ENCODE measurements at regions not wholly inside any gene's neighbourhood (a gene's known extent, or its start where the extent isn't known, plus 50 kb on each side); places are given as distances from the start of the nearest gene placed in this dataset.
A peak's percentile ranks its signal among the peaks of the same experiment; 100 is the strongest.
"Not testable (repeated sequence)": the region's sequence is repeated elsewhere in the genome, so short reads cannot be mapped to it uniquely, and the experiment has no call there.

DNA sequence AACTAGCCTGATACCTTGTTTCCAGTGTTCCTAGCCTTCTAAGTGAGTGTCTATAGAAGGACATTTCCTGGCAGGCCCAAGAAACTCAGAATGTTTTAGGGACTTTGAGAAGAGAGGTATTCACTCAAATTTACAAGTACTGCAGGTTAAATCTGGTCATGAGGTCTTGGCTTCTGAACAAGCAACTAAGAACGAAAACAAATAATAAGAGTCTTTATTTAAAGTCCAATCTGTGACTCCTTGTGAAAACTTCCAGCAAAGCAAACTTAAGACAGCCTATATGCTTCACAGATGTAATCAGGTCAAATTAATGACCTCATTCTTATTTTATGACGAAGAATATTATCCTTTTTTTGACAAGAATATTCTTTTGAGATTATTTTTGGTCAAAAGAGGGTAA is 79.4 kb upstream of the PRSS16 start:
- intact Hi-C loops (cut with micrococcal nuclease; ENCODE audit: unreplicated experiment): no loop called here
- peak; percentile 75 for ATAC-seq
- POLR2A ChIA-PET: no interaction called here
- no peak for DNase-seq (ENCODE audit: low read depth, low spot score)
- CTCF ChIA-PET: no interaction called here
- no TSS peak for BruUV-seq (replicated peaks)
- Histone ChIP-seq H3K9me3 (ENCODE audit: control insufficient read depth, insufficient read depth, low read depth, low read length) (no peaks in the 10 kb centered on the region; the same call in 1 of the 2 replicates), H3K4me3 (ENCODE audit: low read depth in 2 of 2, low read length in 2 of 2) (no peak overlapping the region), H3K4me1 (ENCODE audit: control insufficient read depth, insufficient read depth, low read length) (peaks cover 4% of the 10 kb centered on the region; the same call in 1 of the 2 replicates), H3K36me3 (ENCODE audit: control insufficient read depth, insufficient read depth, low read length) (no peaks in the 10 kb centered on the region), H3K27me3 (ENCODE audit: control insufficient read depth, insufficient read depth, low read length) (no peaks in the 10 kb centered on the region), H3K27ac (ENCODE audit: low read length) (no peak overlapping the region; the same call in 1 of the 2 replicates)
- TF ChIP-seq TCF7L2 (IDR thresholded peaks at IDR 0.05; ENCODE audit: low read depth, low read length) (no peak), SIN3A (IDR thresholded peaks at IDR 0.05; ENCODE audit: borderline replicate concordance, insufficient read depth, low read depth, low read length) (no peak), POLR2AphosphoS5 (IDR thresholded peaks at IDR 0.05; ENCODE audit: low read depth, low read length) (no peak)
- TF ChIP-seq, protein P1, sequence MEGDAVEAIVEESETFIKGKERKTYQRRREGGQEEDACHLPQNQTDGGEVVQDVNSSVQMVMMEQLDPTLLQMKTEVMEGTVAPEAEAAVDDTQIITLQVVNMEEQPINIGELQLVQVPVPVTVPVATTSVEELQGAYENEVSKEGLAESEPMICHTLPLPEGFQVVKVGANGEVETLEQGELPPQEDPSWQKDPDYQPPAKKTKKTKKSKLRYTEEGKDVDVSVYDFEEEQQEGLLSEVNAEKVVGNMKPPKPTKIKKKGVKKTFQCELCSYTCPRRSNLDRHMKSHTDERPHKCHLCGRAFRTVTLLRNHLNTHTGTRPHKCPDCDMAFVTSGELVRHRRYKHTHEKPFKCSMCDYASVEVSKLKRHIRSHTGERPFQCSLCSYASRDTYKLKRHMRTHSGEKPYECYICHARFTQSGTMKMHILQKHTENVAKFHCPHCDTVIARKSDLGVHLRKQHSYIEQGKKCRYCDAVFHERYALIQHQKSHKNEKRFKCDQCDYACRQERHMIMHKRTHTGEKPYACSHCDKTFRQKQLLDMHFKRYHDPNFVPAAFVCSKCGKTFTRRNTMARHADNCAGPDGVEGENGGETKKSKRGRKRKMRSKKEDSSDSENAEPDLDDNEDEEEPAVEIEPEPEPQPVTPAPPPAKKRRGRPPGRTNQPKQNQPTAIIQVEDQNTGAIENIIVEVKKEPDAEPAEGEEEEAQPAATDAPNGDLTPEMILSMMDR (IDR thresholded peaks at IDR 0.05): no peak
- TF ChIP-seq, protein P2, sequence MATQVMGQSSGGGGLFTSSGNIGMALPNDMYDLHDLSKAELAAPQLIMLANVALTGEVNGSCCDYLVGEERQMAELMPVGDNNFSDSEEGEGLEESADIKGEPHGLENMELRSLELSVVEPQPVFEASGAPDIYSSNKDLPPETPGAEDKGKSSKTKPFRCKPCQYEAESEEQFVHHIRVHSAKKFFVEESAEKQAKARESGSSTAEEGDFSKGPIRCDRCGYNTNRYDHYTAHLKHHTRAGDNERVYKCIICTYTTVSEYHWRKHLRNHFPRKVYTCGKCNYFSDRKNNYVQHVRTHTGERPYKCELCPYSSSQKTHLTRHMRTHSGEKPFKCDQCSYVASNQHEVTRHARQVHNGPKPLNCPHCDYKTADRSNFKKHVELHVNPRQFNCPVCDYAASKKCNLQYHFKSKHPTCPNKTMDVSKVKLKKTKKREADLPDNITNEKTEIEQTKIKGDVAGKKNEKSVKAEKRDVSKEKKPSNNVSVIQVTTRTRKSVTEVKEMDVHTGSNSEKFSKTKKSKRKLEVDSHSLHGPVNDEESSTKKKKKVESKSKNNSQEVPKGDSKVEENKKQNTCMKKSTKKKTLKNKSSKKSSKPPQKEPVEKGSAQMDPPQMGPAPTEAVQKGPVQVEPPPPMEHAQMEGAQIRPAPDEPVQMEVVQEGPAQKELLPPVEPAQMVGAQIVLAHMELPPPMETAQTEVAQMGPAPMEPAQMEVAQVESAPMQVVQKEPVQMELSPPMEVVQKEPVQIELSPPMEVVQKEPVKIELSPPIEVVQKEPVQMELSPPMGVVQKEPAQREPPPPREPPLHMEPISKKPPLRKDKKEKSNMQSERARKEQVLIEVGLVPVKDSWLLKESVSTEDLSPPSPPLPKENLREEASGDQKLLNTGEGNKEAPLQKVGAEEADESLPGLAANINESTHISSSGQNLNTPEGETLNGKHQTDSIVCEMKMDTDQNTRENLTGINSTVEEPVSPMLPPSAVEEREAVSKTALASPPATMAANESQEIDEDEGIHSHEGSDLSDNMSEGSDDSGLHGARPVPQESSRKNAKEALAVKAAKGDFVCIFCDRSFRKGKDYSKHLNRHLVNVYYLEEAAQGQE (IDR thresholded peaks at IDR 0.05; ENCODE audit: insufficient read depth in 1 of 2, low read depth in 2 of 2, low read length in 1 of 2): no peak
- in situ Hi-C loops (cut with HindIII; ENCODE audit: low pct_unique_long_range_greater_than_20kb, low sequenced_read_pairs): no loop called here

DNA sequence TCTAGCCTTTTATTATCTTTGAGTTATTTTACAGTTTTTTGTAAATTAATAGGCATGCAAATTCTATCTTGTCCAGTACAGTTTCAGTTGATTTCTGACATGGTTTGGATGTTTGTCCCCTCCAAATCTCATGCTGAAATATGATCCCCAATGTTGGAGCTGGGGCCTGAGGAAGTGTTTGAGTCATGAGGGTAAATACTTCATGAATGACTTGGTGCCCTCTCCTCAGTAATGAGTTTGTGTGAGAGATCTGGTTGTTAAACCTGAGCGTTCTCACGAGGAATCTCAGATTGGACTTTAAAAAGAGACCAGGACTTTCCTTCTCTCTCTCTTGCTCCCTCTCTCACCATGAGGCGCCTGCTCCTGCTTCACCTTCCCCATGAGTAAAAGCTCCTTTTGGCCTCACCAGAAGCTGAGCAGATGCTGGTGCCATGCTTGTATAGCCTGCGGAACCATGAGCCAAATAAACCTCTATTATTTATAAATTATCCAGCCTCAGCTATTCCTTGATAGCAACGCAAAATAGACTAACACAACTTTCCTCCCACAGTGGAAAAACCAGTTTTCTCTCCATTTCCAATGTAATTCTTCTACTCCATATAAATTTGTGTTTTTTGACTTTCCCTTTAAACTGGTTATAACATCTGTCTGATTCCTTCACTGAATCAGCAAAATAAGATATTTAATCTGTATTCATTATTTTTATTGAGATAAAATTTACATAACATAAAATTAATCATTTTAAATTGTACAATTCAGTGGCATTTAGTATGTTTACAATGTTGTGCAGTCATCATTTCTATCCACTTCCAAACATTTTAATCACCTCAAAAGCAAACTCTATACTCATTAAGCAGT is 78.7 kb upstream of the PRSS16 start:
- DNase-seq (ENCODE audit: low read depth, low spot score) (no peak), ATAC-seq (peak; percentile 93)
- no peaks in the 10 kb centered on the region for H3K27me3 ChIP-seq (ENCODE audit: control insufficient read depth, insufficient read depth, low read length)
- no peak overlapping the region for H3K27ac ChIP-seq (ENCODE audit: low read length)
- POLR2A ChIA-PET: no interaction called here
- intact Hi-C loops (cut with micrococcal nuclease; ENCODE audit: unreplicated experiment) (no loop called here), in situ Hi-C loops (cut with HindIII; ENCODE audit: low pct_unique_long_range_greater_than_20kb, low sequenced_read_pairs) (no loop called here)
- H3K4me1 ChIP-seq (ENCODE audit: control insufficient read depth, insufficient read depth, low read length): peaks cover 4% of the 10 kb centered on the region; the same call in 1 of the 2 replicates
- TF ChIP-seq SIN3A (IDR thresholded peaks at IDR 0.05; ENCODE audit: borderline replicate concordance, insufficient read depth, low read depth, low read length): no peak
- TF ChIP-seq, protein P2 (IDR thresholded peaks at IDR 0.05; ENCODE audit: insufficient read depth in 1 of 2, low read depth in 2 of 2, low read length in 1 of 2): no peak
- TF ChIP-seq, protein P1 (IDR thresholded peaks at IDR 0.05): no peak
- no peak for TF ChIP-seq TCF7L2 (IDR thresholded peaks at IDR 0.05; ENCODE audit: low read depth, low read length)
- no peak for TF ChIP-seq POLR2AphosphoS5 (IDR thresholded peaks at IDR 0.05; ENCODE audit: low read depth, low read length)
- no peak overlapping the region for H3K4me3 ChIP-seq (ENCODE audit: low read depth in 2 of 2, low read length in 2 of 2)
- H3K9me3 ChIP-seq (ENCODE audit: control insufficient read depth, insufficient read depth, low read depth, low read length): no peaks in the 10 kb centered on the region; the same call in 1 of the 2 replicates
- no TSS peak for BruUV-seq (replicated peaks)
- CTCF ChIA-PET: no interaction called here
- H3K36me3 ChIP-seq (ENCODE audit: control insufficient read depth, insufficient read depth, low read length): no peaks in the 10 kb centered on the region

DNA sequence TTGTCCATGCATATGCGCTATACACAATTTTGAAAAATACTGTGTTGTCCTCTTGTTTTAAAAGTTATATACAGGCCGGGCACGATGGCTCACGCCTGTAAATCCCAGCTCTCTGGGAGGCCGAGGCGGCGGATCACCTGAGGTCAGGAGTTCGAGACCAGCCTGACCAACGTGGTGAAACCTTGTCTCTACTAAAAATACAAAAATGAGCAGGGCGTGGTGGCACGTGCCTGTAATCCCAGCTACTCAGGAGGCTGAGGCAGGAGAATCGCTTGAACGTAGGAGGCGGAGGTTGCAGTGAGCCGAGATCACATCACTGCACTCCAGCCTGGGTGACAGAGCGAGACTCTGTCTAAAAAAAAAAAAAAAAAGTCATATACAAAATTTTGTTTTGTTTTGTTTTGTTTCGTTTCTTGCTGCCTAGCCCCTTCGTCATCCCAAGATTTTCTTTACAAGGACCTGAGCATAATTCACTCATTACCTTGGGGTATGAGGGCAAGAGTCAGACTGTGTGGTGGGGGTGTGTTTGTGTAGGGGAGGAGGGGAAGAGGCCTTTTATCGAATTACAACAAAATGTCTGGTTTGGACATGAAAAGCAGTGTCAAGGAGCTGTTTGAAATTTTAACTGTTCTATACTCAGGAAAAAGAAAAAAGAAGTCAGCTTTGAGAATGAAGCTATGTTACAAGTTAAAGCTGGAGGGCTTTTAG is 74.8 kb upstream of the PRSS16 start:
- intact Hi-C loops (cut with micrococcal nuclease; ENCODE audit: unreplicated experiment): loop anchor here (10.0 kb wide), 1 partner anchor 302 kb away; the partner anchor contains the start of gene ZNF184
- H3K4me1 ChIP-seq (ENCODE audit: control insufficient read depth, insufficient read depth, low read length); H3K36me3 ChIP-seq (ENCODE audit: control insufficient read depth, insufficient read depth, low read length); H3K9me3 ChIP-seq (ENCODE audit: control insufficient read depth, insufficient read depth, low read depth, low read length); DNase-seq (ENCODE audit: low read depth, low spot score); H3K27ac ChIP-seq (ENCODE audit: low read length); H3K4me3 ChIP-seq (ENCODE audit: low read depth in 2 of 2, low read length in 2 of 2); ATAC-seq; BruUV-seq (replicated peaks); POLR2A ChIA-PET; H3K27me3 ChIP-seq (ENCODE audit: control insufficient read depth, insufficient read depth, low read length); in situ Hi-C loops (cut with HindIII; ENCODE audit: low pct_unique_long_range_greater_than_20kb, low sequenced_read_pairs): not testable (repeated sequence)
- CTCF ChIA-PET: interaction anchor here (0.7 kb wide), 2 partner anchors 12 to 142 kb away, joined by 3 to 9 read pairs; no protein-coding TSS in a partner anchor

Data from Panc1 (cell line).